NT2/D1 (cell line): ENCODE measurements at regions not wholly inside any gene's neighbourhood (a gene's known extent, or its start where the extent isn't known, plus 50 kb on each side); places are given as distances from the start of the nearest gene placed in this dataset.
A peak's percentile ranks its signal among the peaks of the same experiment; 100 is the strongest.

ENCODE experiments used
- DNase-seq: peaks from one replicate; pipeline ENCODE4 v3.0.0-alpha.2; 2011; ENCODE audit warnings: low read depth, low spot score
- H3K27me3 ChIP-seq: 2 replicates; pipeline ENCODE4 v1.6.0; 2011; ENCODE audit warnings: mild to moderate bottlenecking; ENCODE audit not compliant: insufficient read length, insufficient read depth
- H3K36me3 ChIP-seq: 2 replicates; pipeline ENCODE4 v1.6.1; 2011; ENCODE audit warnings: mild to moderate bottlenecking, low read length, mixed read lengths; ENCODE audit not compliant: insufficient read depth, insufficient read length
- H3K4me1 ChIP-seq: 2 replicates; pipeline ENCODE4 v1.5.1; 2011; ENCODE audit not compliant: insufficient read depth, insufficient read length
- H3K4me3 ChIP-seq: 2 replicates; pipeline ENCODE4 v1.5.1; 2011; ENCODE audit warnings: low read depth; ENCODE audit not compliant: insufficient read length
- H3K9ac ChIP-seq: 2 replicates; pipeline ENCODE4 v1.6.0; 2011; ENCODE audit warnings: low read depth; ENCODE audit not compliant: insufficient read length
- H3K9me3 ChIP-seq: 2 replicates; pipeline ENCODE4 v1.5.1; 2011; ENCODE audit warnings: mild to moderate bottlenecking, low read length; ENCODE audit not compliant: insufficient read depth
- SUZ12 ChIP-seq: IDR thresholded peaks from 2 replicates; pipeline ENCODE4 v1.6.1; 2011; ENCODE audit not compliant: insufficient read length, insufficient read depth; ENCODE audit errors: extremely low read depth
- YY1 ChIP-seq: IDR thresholded peaks from 2 replicates; pipeline ENCODE4 v1.6.1; 2011; ENCODE audit not compliant: insufficient read length, insufficient read depth
- ZNF274 ChIP-seq: IDR thresholded peaks from 2 replicates; pipeline ENCODE4 v1.6.1; 2011; ENCODE audit warnings: mild to moderate bottlenecking, low read depth, low read length

GRCh38 chr5:85268194-85268593, 883.5 kb upstream of the EDIL3 start:
- no peak for DNase-seq
- no peaks in the 10 kb centered on the region for H3K4me1 ChIP-seq
- no peak for TF ChIP-seq SUZ12
- no peak for TF ChIP-seq YY1
- TF ChIP-seq ZNF274 = no peak
- no peak overlapping the region for H3K9ac ChIP-seq
- H3K4me3 ChIP-seq = no peak overlapping the region
- no peaks in the 10 kb centered on the region for H3K27me3 ChIP-seq
- H3K9me3 ChIP-seq = no peaks in the 10 kb centered on the region
- no peaks in the 10 kb centered on the region for H3K36me3 ChIP-seq

GRCh38 chr5:85278193-85278592, 893.5 kb upstream of the EDIL3 start:
- H3K9me3 ChIP-seq = no peaks in the 10 kb centered on the region
- TF ChIP-seq SUZ12 (no peak), YY1 (no peak), ZNF274 (no peak)
- no peaks in the 10 kb centered on the region for H3K27me3 ChIP-seq
- peak; percentile 5 for DNase-seq
- no peaks in the 10 kb centered on the region for H3K36me3 ChIP-seq
- no peak overlapping the region for H3K9ac ChIP-seq
- no peaks in the 10 kb centered on the region for H3K4me1 ChIP-seq
- no peak overlapping the region for H3K4me3 ChIP-seq

- TF ChIP-seq SUZ12 (no peak), ZNF274 (no peak), YY1 (no peak)
- Histone ChIP-seq H3K4me3 (no peak overlapping the region), H3K4me1 (no peaks in the 10 kb centered on the region), H3K9me3 (no peaks in the 10 kb centered on the region), H3K9ac (no peak overlapping the region), H3K27me3 (no peaks in the 10 kb centered on the region), H3K36me3 (no peaks in the 10 kb centered on the region)
- DNase-seq = no peak
Measured at GRCh38 chr5:85288914-85289313, 904.2 kb upstream of the EDIL3 start.

GRCh38 chr5:85293145-85293785, 908.6 kb upstream of the EDIL3 start:
- Histone ChIP-seq H3K9me3 (no peaks in the 10 kb centered on the region), H3K4me3 (no peak overlapping the region), H3K4me1 (no peaks in the 10 kb centered on the region), H3K27me3 (no peaks in the 10 kb centered on the region), H3K36me3 (no peaks in the 10 kb centered on the region), H3K9ac (no peak overlapping the region)
- no peak for TF ChIP-seq YY1
- TF ChIP-seq SUZ12 = no peak
- TF ChIP-seq ZNF274 = no peak
- DNase-seq = no peak

GRCh38 chr5:85304524-85304923, 919.8 kb upstream of the EDIL3 start:
- H3K36me3 ChIP-seq = no peaks in the 10 kb centered on the region
- DNase-seq = no peak
- H3K9me3 ChIP-seq = no peaks in the 10 kb centered on the region
- no peaks in the 10 kb centered on the region for H3K27me3 ChIP-seq
- H3K4me3 ChIP-seq = no peak overlapping the region
- H3K9ac ChIP-seq = no peak overlapping the region
- TF ChIP-seq YY1 (no peak), ZNF274 (no peak), SUZ12 (no peak)
- no peaks in the 10 kb centered on the region for H3K4me1 ChIP-seq

- H3K4me3 ChIP-seq = no peak overlapping the region
- no peaks in the 10 kb centered on the region for H3K4me1 ChIP-seq
- no peak for DNase-seq
- H3K9me3 ChIP-seq = no peaks in the 10 kb centered on the region
- TF ChIP-seq SUZ12 (no peak), ZNF274 (no peak)
- no peaks in the 10 kb centered on the region for H3K27me3 ChIP-seq
- H3K9ac ChIP-seq = no peak overlapping the region
- no peaks in the 10 kb centered on the region for H3K36me3 ChIP-seq
Measured at GRCh38 chr5:85305766-85306165, 921.1 kb upstream of the EDIL3 start.

- no peaks in the 10 kb centered on the region for H3K4me1 ChIP-seq
- H3K27me3 ChIP-seq = no peaks in the 10 kb centered on the region
- H3K9me3 ChIP-seq = no peaks in the 10 kb centered on the region
- TF ChIP-seq ZNF274 (no peak), SUZ12 (no peak)
- no peak overlapping the region for H3K9ac ChIP-seq
- DNase-seq = no peak
- H3K4me3 ChIP-seq = no peak overlapping the region
- H3K36me3 ChIP-seq = no peaks in the 10 kb centered on the region
Measured at GRCh38 chr5:85311536-85311935, 926.9 kb upstream of the EDIL3 start.

GRCh38 chr5:85320495-85320894, 935.8 kb upstream of the EDIL3 start:
- Histone ChIP-seq H3K4me3 (no peak overlapping the region), H3K4me1 (no peaks in the 10 kb centered on the region), H3K36me3 (no peaks in the 10 kb centered on the region), H3K27me3 (no peaks in the 10 kb centered on the region), H3K9ac (no peak overlapping the region), H3K9me3 (no peaks in the 10 kb centered on the region)
- no peak for DNase-seq
- TF ChIP-seq SUZ12 (no peak), ZNF274 (no peak), YY1 (no peak)
